PC-9 (cell line): ENCODE measurements at regions not wholly inside any gene's neighbourhood (a gene's known extent, or its start where the extent isn't known, plus 50 kb on each side); places are given as distances from the start of the nearest gene placed in this dataset.

Experiments
- BruUV-seq: library from RNA; stranded (reverse); fragments of 400-500 nt; replicated peaks from 2 replicates; lab custom pipeline; 2021; lab: Mats Ljungman, UMichigan
- CTCF ChIA-PET: fragments of 300-600 bp; sonication (Branson Sonifier 250); formaldehyde crosslinking; loops from one replicate; lab custom pipeline; 2022; ENCODE audit warnings: antibody characterized with exemption; lab: Charles Lee
- POLR2A ChIA-PET: fragments of 300-600 bp; sonication (Branson Sonifier 250); formaldehyde crosslinking; loops from one replicate; lab custom pipeline; 2022; ENCODE audit warnings: antibody characterized with exemption; ENCODE audit not compliant: unreplicated experiment; lab: Charles Lee
- DNase-seq, 2 experiments: peaks; one replicate each; pipeline versions ENCODE4 v3.0.0 to v3.0.0-alpha.2; 2015 to 2022; ENCODE audit warnings: mixed read lengths in 1 of 2
- H2AFZ ChIP-seq: fragments of 200-600 bp; sonication (generic); 2 replicates; pipeline ENCODE4 v1.8.1; 2017; ENCODE audit warnings: antibody characterized with exemption
- H3F3A ChIP-seq: fragments of 200-600 bp; sonication (generic); 2 replicates; pipeline ENCODE4 v1.8.1; 2017; ENCODE audit warnings: antibody characterized with exemption, mild to moderate bottlenecking, low read depth; ENCODE audit not compliant: insufficient read depth
- H3K27ac ChIP-seq: fragments of 200-600 bp; sonication (generic); 2 replicates; pipeline ENCODE4 v1.6.1; 2016; ENCODE audit warnings: mixed run types
- H3K27me3 ChIP-seq: fragments of 200-600 bp; sonication (generic); 2 replicates; pipeline ENCODE4 v1.6.1; 2016; ENCODE audit warnings: low read depth, mixed run types; ENCODE audit not compliant: insufficient read depth
- H3K36me3 ChIP-seq: fragments of 200-600 bp; sonication (generic); 2 replicates; pipeline ENCODE4 v1.6.1; 2016; ENCODE audit warnings: low read depth, mixed run types
- H3K4me1 ChIP-seq: fragments of 200-600 bp; sonication (generic); replicated peaks from 2 replicates; pipeline ENCODE4 v1.6.1; 2016; ENCODE audit warnings: mixed run types; ENCODE audit not compliant: insufficient read depth
- H3K4me2 ChIP-seq: fragments of 200-600 bp; sonication (generic); 2 replicates; pipeline ENCODE4 v1.6.1; 2017; ENCODE audit warnings: mixed run types
- H3K4me3 ChIP-seq: fragments of 200-600 bp; sonication (generic); 2 replicates; pipeline ENCODE4 v1.6.1; 2016; ENCODE audit warnings: mixed run types
- H3K79me2 ChIP-seq: fragments of 200-600 bp; sonication (generic); 2 replicates; pipeline ENCODE4 v1.6.1; 2017; ENCODE audit warnings: low read depth, mixed run types
- H3K9me2 ChIP-seq: fragments of 200-600 bp; sonication (generic); 2 replicates; pipeline ENCODE4 v1.8.1; 2017; ENCODE audit warnings: mild to moderate bottlenecking; ENCODE audit not compliant: insufficient read depth
- H3K9me3 ChIP-seq: fragments of 200-600 bp; sonication (generic); 2 replicates; pipeline ENCODE4 v1.8.1; 2016; ENCODE audit warnings: low read depth; ENCODE audit not compliant: insufficient read depth
- H4K20me1 ChIP-seq: fragments of 200-600 bp; sonication (generic); 2 replicates; pipeline ENCODE4 v1.8.1; 2017; ENCODE audit not compliant: insufficient read depth
- EZH2 ChIP-seq: fragments of 200-600 bp; sonication (generic); IDR thresholded peaks from 2 replicates; pipeline ENCODE4 v1.8.0; 2017; ENCODE audit warnings: antibody characterized with exemption, low read depth
- intact Hi-C: fragments of 100-400 bp; cut with micrococcal nuclease; formaldehyde crosslinking; loops from one replicate; pipeline ENCODE4 v1.10.0; 2022; ENCODE audit not compliant: unreplicated experiment
- TF ChIP-seq, protein P1 (sequence below): fragments of 200-600 bp; sonication (generic); conservative IDR thresholded peaks from 2 replicates; pipeline ENCODE4 v1.6.1; 2017; ENCODE audit warnings: mixed run types, antibody characterized with exemption, mild to moderate bottlenecking, moderate library complexity

DNA sequence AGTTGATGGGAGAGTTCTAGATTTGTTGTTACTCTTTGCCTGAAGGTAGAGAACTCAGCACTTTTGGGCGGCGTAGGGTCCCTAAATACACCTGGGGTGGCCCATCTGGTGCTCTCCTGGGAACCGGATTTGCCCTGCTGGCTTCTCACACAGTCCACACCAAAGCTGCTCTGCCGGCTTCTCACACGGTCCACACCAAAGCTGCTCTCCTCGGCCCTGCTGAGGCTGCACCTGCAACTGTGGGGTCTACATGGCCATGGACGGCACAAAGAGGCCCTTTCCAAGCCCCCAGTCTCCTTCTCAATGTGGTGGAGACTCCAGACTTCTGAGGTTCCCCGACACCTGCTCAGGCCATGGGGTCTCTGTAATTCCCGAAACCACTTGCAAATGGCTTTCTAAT, 124.8 kb upstream of the GPC1 start:
- no peak overlapping the region for H3K27ac ChIP-seq
- no peaks in the 10 kb centered on the region for H3K9me2 ChIP-seq
- intact Hi-C loops: no loop called here
- peaks cover 5% of the 10 kb centered on the region; the same call in 1 of the 2 replicates for H3F3A ChIP-seq
- no peaks in the 10 kb centered on the region for H3K79me2 ChIP-seq
- H3K4me1 ChIP-seq: no peaks in the 10 kb centered on the region
- CTCF ChIA-PET: no interaction called here
- no peaks in the 10 kb centered on the region; the same call in 1 of the 2 replicates for H3K9me3 ChIP-seq
- H3K36me3 ChIP-seq: no peaks in the 10 kb centered on the region
- no TSS peak for BruUV-seq
- no peak overlapping the region for H2AFZ ChIP-seq
- H3K4me2 ChIP-seq: no peak overlapping the region
- H3K27me3 ChIP-seq: peaks cover 39% of the 10 kb centered on the region
- TF ChIP-seq, protein P1, sequence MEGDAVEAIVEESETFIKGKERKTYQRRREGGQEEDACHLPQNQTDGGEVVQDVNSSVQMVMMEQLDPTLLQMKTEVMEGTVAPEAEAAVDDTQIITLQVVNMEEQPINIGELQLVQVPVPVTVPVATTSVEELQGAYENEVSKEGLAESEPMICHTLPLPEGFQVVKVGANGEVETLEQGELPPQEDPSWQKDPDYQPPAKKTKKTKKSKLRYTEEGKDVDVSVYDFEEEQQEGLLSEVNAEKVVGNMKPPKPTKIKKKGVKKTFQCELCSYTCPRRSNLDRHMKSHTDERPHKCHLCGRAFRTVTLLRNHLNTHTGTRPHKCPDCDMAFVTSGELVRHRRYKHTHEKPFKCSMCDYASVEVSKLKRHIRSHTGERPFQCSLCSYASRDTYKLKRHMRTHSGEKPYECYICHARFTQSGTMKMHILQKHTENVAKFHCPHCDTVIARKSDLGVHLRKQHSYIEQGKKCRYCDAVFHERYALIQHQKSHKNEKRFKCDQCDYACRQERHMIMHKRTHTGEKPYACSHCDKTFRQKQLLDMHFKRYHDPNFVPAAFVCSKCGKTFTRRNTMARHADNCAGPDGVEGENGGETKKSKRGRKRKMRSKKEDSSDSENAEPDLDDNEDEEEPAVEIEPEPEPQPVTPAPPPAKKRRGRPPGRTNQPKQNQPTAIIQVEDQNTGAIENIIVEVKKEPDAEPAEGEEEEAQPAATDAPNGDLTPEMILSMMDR: no peak
- TF ChIP-seq EZH2: no peak
- DNase-seq: no peak
- POLR2A ChIA-PET: no interaction called here
- H3K4me3 ChIP-seq: no peak overlapping the region
- H4K20me1 ChIP-seq: no peaks in the 10 kb centered on the region

DNA sequence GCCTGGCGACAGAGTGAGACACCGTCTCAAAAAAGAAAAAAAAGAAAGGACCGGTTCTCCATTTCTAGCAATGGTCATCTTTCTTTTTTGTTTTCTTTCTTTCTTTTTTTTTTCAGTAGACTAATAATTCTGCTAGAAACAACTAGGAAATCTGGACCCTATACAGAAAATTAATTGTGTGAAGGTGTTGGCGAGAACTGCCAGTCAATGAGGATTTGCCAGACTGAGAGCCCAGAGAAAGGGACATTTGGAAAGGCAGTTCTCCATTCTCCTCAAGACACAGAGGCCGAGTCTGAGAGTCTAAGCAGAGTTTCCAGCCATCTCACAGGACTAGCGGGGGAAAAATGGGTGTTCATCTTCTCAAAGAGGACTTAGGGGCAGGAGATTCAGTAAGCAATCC, 123.6 kb upstream of the GPC1 start:
- Histone ChIP-seq H4K20me1 (no peaks in the 10 kb centered on the region), H3K79me2 (no peaks in the 10 kb centered on the region), H3K4me2 (no peak overlapping the region), H3K4me3 (no peak overlapping the region), H3K27me3 (peaks cover 51% of the 10 kb centered on the region), H3K4me1 (no peaks in the 10 kb centered on the region), H3K9me3 (no peaks in the 10 kb centered on the region; the same call in 1 of the 2 replicates), H2AFZ (no peak overlapping the region), H3K27ac (no peak overlapping the region), H3K9me2 (no peaks in the 10 kb centered on the region), H3K36me3 (no peaks in the 10 kb centered on the region), H3F3A (peaks cover 5% of the 10 kb centered on the region; the same call in 1 of the 2 replicates)
- no peak for DNase-seq
- TF ChIP-seq, protein P1: no peak
- TF ChIP-seq EZH2: no peak
- ChIA-PET CTCF (interaction anchor here (0.6 kb wide), 1 partner anchor 28 kb away, joined by 3 read pairs; no protein-coding TSS in a partner anchor), POLR2A (no interaction called here)
- no TSS peak for BruUV-seq
- intact Hi-C loops: no loop called here

DNA sequence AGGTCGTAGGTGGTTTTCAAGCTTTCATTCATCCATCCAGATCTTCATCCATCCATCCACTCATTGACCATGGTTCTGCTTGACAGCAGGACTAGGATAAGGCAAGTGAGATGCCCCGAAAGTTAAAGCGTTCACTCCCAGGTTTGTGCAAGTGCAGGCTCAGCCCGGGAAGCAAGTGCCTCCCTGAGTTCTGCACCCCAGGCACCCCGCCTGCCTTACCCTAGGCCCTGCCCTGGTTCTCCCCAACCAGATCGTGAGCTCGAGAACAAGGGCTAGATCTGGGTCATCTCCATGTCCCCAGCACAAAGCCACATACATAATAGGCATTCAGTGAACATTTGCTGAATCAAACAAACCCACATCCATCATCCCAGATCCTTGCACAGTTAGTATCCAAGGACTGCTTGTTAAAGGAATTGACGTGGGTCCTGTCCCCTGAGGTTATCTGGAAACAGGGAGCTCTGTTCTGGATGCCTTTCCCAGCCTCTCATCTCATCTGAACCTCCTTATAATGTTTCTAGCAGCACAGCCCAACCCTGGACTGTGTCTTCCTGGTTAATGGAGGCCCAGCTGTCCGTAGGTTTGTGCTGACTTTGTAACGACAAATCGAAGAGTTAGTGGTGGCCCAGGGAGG, 116.1 kb upstream of the GPC1 start:
- TF ChIP-seq EZH2: no peak
- TF ChIP-seq, protein P1: no peak
- intact Hi-C loops: no loop called here
- Histone ChIP-seq H3K9me3 (no peaks in the 10 kb centered on the region), H4K20me1 (no peaks in the 10 kb centered on the region), H2AFZ (no peak overlapping the region), H3K27me3 (peaks cover 85% of the 10 kb centered on the region), H3K79me2 (no peaks in the 10 kb centered on the region), H3K4me1 (no peaks in the 10 kb centered on the region), H3F3A (no peaks in the 10 kb centered on the region), H3K4me3 (no peak overlapping the region), H3K4me2 (no peak overlapping the region), H3K9me2 (no peaks in the 10 kb centered on the region), H3K36me3 (no peaks in the 10 kb centered on the region), H3K27ac (no peak overlapping the region)
- CTCF ChIA-PET: interaction anchor here (0.6 kb wide), 1 partner anchor 202 kb away, joined by 3 read pairs; no protein-coding TSS in a partner anchor
- no TSS peak for BruUV-seq
- no peak for DNase-seq
- POLR2A ChIA-PET: interaction anchor here (0.6 kb wide), 1 partner anchor 1367 kb away, joined by 4 read pairs; the partner anchor contains the start of gene DTYMK
